Mesothelial cell of epicardium (in vitro differentiated cells): ENCODE measurements at regions not wholly inside any gene's neighbourhood (a gene's known extent, or its start where the extent isn't known, plus 50 kb on each side); places are given as distances from the start of the nearest gene placed in this dataset.

ENCODE experiments used
- DNase-seq, 2 experiments: peaks; one replicate each; pipeline ENCODE4 v3.0.0; 2021; ENCODE audit warnings: low spot score in 2 of 2; ENCODE audit not compliant: unreplicated experiment in 2 of 2
- H3K27ac Mint-ChIP-seq: 2 replicates; pipeline ENCODE4 v1.8.0; 2021; ENCODE audit warnings: mixed read lengths
- H3K27me3 Mint-ChIP-seq: 2 replicates; pipeline ENCODE4 v1.8.0; 2021; ENCODE audit warnings: low read depth, mixed read lengths
- H3K36me3 Mint-ChIP-seq: 2 replicates; pipeline ENCODE4 v1.8.0; 2021; ENCODE audit warnings: mixed read lengths
- H3K4me1 Mint-ChIP-seq: 2 replicates; pipeline ENCODE4 v1.8.0; 2021; ENCODE audit warnings: mixed read lengths
- H3K4me3 Mint-ChIP-seq: 2 replicates; pipeline ENCODE4 v1.8.0; 2021; ENCODE audit warnings: mild to moderate bottlenecking, moderate library complexity, mixed read lengths
- H3K9me3 Mint-ChIP-seq: 2 replicates; pipeline ENCODE4 v1.8.0; 2021; ENCODE audit warnings: mixed read lengths
- TF ChIP-seq, protein P1 (sequence below): fragments of 200-600 bp; sonication (generic); IDR thresholded peaks from one replicate; pipeline ENCODE4 v1.5.0; 2021; ENCODE audit warnings: antibody characterized with exemption; ENCODE audit not compliant: unreplicated experiment

DNA sequence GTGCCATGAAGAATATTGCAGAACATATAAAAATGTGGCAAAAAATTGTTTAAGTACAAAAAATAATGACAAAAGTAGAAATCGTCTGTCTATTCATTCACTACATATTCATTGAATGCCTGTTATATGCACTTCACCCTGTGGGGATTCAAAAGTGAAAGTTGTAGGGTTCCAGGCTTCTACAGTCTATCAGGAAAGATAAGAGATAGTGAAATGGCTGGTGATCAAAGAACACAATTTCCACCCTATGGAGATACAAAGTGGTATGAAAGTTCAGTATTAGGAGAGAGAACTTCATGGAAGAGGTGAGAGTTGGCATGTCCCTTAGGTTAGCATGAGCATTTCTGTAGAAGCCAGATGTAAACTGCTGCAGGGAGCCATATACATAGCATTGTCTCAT is 127.0 kb upstream of the PMFBP1 start:
- peaks cover 5% of the 10 kb centered on the region for H3K9me3 Mint-ChIP-seq
- H3K4me3 Mint-ChIP-seq = no peak overlapping the region

DNA sequence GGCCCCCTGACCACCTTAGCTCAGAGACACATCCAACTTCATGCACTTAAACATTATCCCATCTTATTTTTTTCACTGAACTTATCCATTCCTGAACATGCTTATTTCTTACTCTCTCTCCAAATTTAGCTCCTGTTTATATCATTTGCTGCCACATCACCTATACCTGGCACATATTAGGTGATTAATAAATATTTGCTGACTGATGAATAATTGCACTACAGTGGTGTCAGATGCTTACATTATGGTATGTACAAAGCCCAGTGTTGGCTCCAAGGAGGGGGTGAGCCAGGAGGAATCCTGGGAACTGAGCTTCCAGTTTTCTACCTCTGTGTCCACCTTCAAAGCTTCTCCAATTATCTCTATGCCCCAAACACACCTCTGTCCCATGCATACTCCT is 124.0 kb upstream of the PMFBP1 start:
- H3K4me3 Mint-ChIP-seq = no peak overlapping the region
- no peak overlapping the region for H3K27ac Mint-ChIP-seq
- TF ChIP-seq, protein P1, sequence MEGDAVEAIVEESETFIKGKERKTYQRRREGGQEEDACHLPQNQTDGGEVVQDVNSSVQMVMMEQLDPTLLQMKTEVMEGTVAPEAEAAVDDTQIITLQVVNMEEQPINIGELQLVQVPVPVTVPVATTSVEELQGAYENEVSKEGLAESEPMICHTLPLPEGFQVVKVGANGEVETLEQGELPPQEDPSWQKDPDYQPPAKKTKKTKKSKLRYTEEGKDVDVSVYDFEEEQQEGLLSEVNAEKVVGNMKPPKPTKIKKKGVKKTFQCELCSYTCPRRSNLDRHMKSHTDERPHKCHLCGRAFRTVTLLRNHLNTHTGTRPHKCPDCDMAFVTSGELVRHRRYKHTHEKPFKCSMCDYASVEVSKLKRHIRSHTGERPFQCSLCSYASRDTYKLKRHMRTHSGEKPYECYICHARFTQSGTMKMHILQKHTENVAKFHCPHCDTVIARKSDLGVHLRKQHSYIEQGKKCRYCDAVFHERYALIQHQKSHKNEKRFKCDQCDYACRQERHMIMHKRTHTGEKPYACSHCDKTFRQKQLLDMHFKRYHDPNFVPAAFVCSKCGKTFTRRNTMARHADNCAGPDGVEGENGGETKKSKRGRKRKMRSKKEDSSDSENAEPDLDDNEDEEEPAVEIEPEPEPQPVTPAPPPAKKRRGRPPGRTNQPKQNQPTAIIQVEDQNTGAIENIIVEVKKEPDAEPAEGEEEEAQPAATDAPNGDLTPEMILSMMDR = no peak
- H3K27me3 Mint-ChIP-seq = no peaks in the 10 kb centered on the region
- no peaks in the 10 kb centered on the region for H3K36me3 Mint-ChIP-seq
- no peaks in the 10 kb centered on the region for H3K9me3 Mint-ChIP-seq
- DNase-seq = no peak
- peaks cover 1% of the 10 kb centered on the region for H3K4me1 Mint-ChIP-seq

More for the DNA sequence above, 127.0 kb upstream of the PMFBP1 start:
- Mint-ChIP-seq H3K27me3 (no peaks in the 10 kb centered on the region), H3K27ac (no peak overlapping the region), H3K36me3 (no peaks in the 10 kb centered on the region), H3K4me1 (peaks cover 5% of the 10 kb centered on the region)
- no peak for DNase-seq
- TF ChIP-seq, protein P1 = no peak

DNA sequence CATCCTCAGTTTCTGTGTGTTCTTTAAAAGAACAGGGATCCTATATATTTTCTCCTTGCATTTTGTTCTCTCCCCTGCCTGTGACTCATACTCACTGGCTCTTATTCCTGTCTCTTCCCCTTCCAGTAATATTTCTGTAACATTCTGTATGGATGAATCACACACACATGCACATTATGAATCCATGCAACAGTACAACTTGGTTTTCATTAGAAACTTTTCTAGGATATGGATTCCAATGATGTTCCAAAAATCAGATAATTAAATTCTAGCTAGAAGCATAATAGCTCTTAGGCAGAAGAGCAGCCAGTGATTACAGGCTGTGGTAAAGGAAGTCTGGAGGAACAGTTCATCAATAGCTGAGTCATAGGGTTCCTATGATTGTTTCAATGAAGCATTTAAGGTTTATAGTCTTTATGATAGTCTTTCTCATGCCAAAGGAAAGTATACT is 119.6 kb upstream of the PMFBP1 start:
- DNase-seq = no peak
- TF ChIP-seq, protein P1 = no peak
- no peaks in the 10 kb centered on the region for H3K9me3 Mint-ChIP-seq
- no peaks in the 10 kb centered on the region for H3K36me3 Mint-ChIP-seq
- no peaks in the 10 kb centered on the region for H3K27me3 Mint-ChIP-seq
- no peaks in the 10 kb centered on the region for H3K4me1 Mint-ChIP-seq
- H3K27ac Mint-ChIP-seq = peak overlapping the region; percentile 3
- no peak overlapping the region for H3K4me3 Mint-ChIP-seq

DNA sequence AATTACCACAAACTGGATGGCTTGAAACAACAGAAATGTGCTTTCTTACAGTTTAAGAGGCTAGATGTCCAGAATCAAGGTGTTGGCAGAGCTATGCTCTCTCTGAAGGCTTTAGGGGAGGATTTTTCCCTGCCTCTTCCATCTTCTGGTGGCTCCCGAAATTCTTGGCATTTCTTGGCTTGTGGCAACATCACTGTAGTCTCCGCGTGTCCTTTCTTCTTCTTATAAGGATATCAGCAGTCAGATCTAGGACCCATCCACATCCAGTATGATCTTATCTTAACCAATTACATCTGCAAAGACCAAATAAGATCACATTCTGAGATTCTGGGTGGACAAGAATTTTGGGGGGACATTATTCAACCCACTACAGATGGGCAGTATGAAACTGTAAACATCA is 119.2 kb upstream of the PMFBP1 start:
- no peaks in the 10 kb centered on the region for H3K36me3 Mint-ChIP-seq
- no peaks in the 10 kb centered on the region for H3K9me3 Mint-ChIP-seq
- H3K4me1 Mint-ChIP-seq = no peaks in the 10 kb centered on the region
- H3K27me3 Mint-ChIP-seq = no peaks in the 10 kb centered on the region
- DNase-seq = no peak
- no peak overlapping the region for H3K4me3 Mint-ChIP-seq
- H3K27ac Mint-ChIP-seq = peak overlapping the region; percentile 3
- TF ChIP-seq, protein P1 = no peak

DNA sequence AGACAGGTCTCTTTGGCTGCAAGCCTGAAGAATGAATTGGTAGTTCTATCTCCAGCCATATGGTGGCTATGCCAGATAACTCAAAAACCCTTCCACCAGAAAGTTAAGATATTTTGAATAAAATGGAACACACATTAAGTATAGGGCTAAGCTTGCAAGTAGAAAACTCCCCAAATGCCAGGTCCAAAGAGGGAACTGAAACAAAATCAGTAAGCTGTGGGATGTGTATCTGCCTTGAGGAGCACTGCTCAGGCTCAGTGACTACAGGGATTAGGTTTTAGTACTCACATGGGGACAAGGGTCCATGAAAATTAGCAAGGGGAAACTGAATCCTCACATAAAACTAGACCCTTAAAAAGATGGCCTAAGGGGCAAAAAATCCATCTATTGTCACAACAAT is 115.7 kb upstream of the PMFBP1 start:
- no peak for DNase-seq
- H3K27me3 Mint-ChIP-seq = no peaks in the 10 kb centered on the region
- H3K9me3 Mint-ChIP-seq = no peaks in the 10 kb centered on the region
- no peaks in the 10 kb centered on the region for H3K36me3 Mint-ChIP-seq
- TF ChIP-seq, protein P1 = no peak
- no peak overlapping the region for H3K27ac Mint-ChIP-seq
- no peak overlapping the region for H3K4me3 Mint-ChIP-seq
- H3K4me1 Mint-ChIP-seq = no peaks in the 10 kb centered on the region
